Left lung (tissue), 4 donors: ENCODE measurements at regions not wholly inside any gene's neighbourhood (a gene's known extent, or its start where the extent isn't known, plus 50 kb on each side); places are given as distances from the start of the nearest gene placed in this dataset.
A peak's percentile ranks its signal among the peaks of the same experiment; 100 is the strongest.

Source experiments
- ATAC-seq: fragments of 200-7000 bp; cut with Tn5 transposase; one replicate; pipeline ENCODE4 v1.9.1; 2020; ENCODE audit warnings: moderate library complexity
- DNase-seq, 4 donors: peaks; one replicate each; pipeline ENCODE4 v3.0.0-alpha.2; 2013 to 2020
- H3K27ac ChIP-seq, 2 donors: fragments of 200-600 bp; sonication (generic) in 1 of 2; one replicate each; pipeline versions ENCODE4 v1.5.0 to v1.8.0; 2020 to 2021
- H3K27me3 ChIP-seq, 2 donors: fragments of 200-600 bp; sonication (generic) in 1 of 2; one replicate each; pipeline versions ENCODE4 v1.5.0 to v1.8.0; 2020 to 2021
- H3K36me3 ChIP-seq, 2 donors: fragments of 200-600 bp; sonication (generic) in 1 of 2; one replicate each; pipeline versions ENCODE4 v1.5.0 to v1.8.0; 2020 to 2021
- H3K4me1 ChIP-seq, 2 donors: fragments of 200-600 bp; one replicate each; pipeline ENCODE4 v1.8.0; 2021
- H3K4me3 ChIP-seq, 2 donors: fragments of 200-600 bp; sonication (generic) in 1 of 2; one replicate each; pipeline versions ENCODE4 v1.5.0 to v1.8.0; 2020 to 2021; ENCODE audit warnings: mild to moderate bottlenecking in 1 of 2
- H3K9me3 ChIP-seq, 2 donors: fragments of 200-600 bp; sonication (generic) in 1 of 2; one replicate each; pipeline versions ENCODE4 v1.5.0 to v1.8.0; 2020 to 2021
- CTCF ChIP-seq, 2 donors: fragments of 200-600 bp; sonication (generic) in 1 of 2; IDR thresholded peaks; one replicate each; pipeline versions ENCODE4 v1.5.0 to v1.8.0; 2021; ENCODE audit warnings: antibody characterized with exemption in 2 of 2
- intact Hi-C, 2 donors: fragments of 100-400 bp; cut with DNase I; formaldehyde crosslinking; loops; one replicate each; pipeline versions ENCODE4 v1.11.2 to v1.14.2; 2022
- donor health status: DM: no; HTN: yes; CAD: no.
- donor health status: DM: no; HTN: no; CAD: no.

DNA sequence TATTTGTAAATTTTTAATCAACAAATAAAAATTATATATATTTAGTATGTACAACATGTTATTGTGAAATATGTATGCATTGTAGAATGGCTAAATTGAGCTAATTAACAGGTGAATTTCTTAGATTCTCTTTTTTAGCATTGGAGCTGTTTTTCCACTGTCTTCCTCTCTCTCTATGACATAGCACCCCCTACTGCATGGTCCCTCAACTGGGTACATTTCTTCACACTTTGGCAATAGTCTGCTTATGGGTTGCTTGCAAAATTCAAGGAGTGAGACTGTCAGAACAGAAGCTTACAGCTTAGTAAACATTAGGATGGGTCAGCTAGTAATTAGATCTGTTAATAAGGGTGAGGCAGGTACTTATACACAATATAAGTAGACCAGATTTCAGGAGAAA lies 658.5 kb upstream of the MGAT4C start:
- no peaks in the 10 kb centered on the region for H3K36me3 ChIP-seq
- H3K27me3 ChIP-seq: no peaks in the 10 kb centered on the region
- DNase-seq: peak in 2 of 4 donors; percentile 17 to 31
- intact Hi-C loops: no loop called here
- ATAC-seq: peak; percentile 64
- no peak overlapping the region for H3K4me3 ChIP-seq
- TF ChIP-seq CTCF (IDR thresholded peaks at IDR 0.05): peak in 1 of 2 donors; percentile 16
- H3K4me1 ChIP-seq: no peaks in the 10 kb centered on the region
- H3K9me3 ChIP-seq: no peaks in the 10 kb centered on the region
- no peak overlapping the region for H3K27ac ChIP-seq

- no peaks in the 10 kb centered on the region for H3K9me3 ChIP-seq
- H3K27me3 ChIP-seq: no peaks in the 10 kb centered on the region
- no peak for TF ChIP-seq CTCF (IDR thresholded peaks at IDR 0.05)
- no peaks in the 10 kb centered on the region for H3K36me3 ChIP-seq
- DNase-seq (no peak), ATAC-seq (no peak)
- H3K27ac ChIP-seq: no peak overlapping the region
- no peaks in the 10 kb centered on the region for H3K4me1 ChIP-seq
- intact Hi-C loops: no loop called here
- H3K4me3 ChIP-seq: no peak overlapping the region
Measured at GRCh38 chr12:86911973-86912372, 655.8 kb upstream of the MGAT4C start.

- DNase-seq: no peak
- H3K4me1 ChIP-seq: no peaks in the 10 kb centered on the region
- no peaks in the 10 kb centered on the region for H3K36me3 ChIP-seq
- H3K9me3 ChIP-seq: no peaks in the 10 kb centered on the region
- H3K4me3 ChIP-seq: no peak overlapping the region
- no peak for ATAC-seq
- H3K27ac ChIP-seq: no peak overlapping the region
- intact Hi-C loops: no loop called here
- no peak for TF ChIP-seq CTCF (IDR thresholded peaks at IDR 0.05)
- H3K27me3 ChIP-seq: no peaks in the 10 kb centered on the region
Measured at GRCh38 chr12:86903159-86903558, 647.0 kb upstream of the MGAT4C start.

DNA sequence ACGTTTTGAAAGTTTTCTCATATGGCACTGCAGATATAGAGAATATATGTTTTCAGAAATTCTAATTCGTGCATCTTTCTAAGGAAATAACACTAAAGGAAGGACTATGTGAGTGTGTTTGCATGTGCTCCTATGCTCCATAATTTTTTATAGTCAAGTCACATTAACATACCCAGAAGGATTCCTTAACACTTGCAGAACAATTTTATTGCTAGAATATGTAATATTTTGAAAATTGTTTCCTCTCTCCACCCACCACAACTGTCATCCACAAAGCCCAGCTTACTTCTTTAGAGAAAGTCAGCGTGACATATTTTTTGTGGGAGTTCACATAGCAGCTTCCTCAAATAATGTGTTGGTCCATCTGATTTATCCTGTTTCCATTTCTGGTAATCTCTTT lies 604.6 kb upstream of the MGAT4C start:
- H3K9me3 ChIP-seq: no peaks in the 10 kb centered on the region
- no peaks in the 10 kb centered on the region for H3K27me3 ChIP-seq
- H3K4me3 ChIP-seq: no peak overlapping the region
- H3K27ac ChIP-seq: no peak overlapping the region
- no peak for TF ChIP-seq CTCF (IDR thresholded peaks at IDR 0.05)
- intact Hi-C loops: no loop called here
- ATAC-seq (no peak), DNase-seq (no peak)
- H3K36me3 ChIP-seq: no peaks in the 10 kb centered on the region
- H3K4me1 ChIP-seq: no peaks in the 10 kb centered on the region

- Histone ChIP-seq H3K36me3 (no peaks in the 10 kb centered on the region), H3K9me3 (no peaks in the 10 kb centered on the region), H3K4me1 (no peaks in the 10 kb centered on the region), H3K4me3 (no peak overlapping the region), H3K27me3 (no peaks in the 10 kb centered on the region), H3K27ac (no peak overlapping the region)
- DNase-seq (no peak), ATAC-seq (no peak)
- intact Hi-C loops: no loop called here
- no peak for TF ChIP-seq CTCF (IDR thresholded peaks at IDR 0.05)
Measured at GRCh38 chr12:86852451-86852850, 596.3 kb upstream of the MGAT4C start.
